IMR-90 (cell line): ENCODE measurements at regions not wholly inside any gene's neighbourhood (a gene's known extent, or its start where the extent isn't known, plus 50 kb on each side); places are given as distances from the start of the nearest gene placed in this dataset.

Source experiments
- ATAC-seq: fragments of 200-7000 bp; cut with Tn5 transposase; 2 replicates; pipeline ENCODE4 v1.9.1; 2020; ENCODE audit warnings: low read depth, mild to moderate bottlenecking, moderate library complexity
- BruUV-seq: library from RNA; stranded (reverse); fragments of 400-500 nt; replicated peaks from 2 replicates; lab custom pipeline; 2021; lab: Mats Ljungman, UMichigan
- CTCF ChIA-PET: fragments of 300-600 bp; formaldehyde crosslinking; extraction: SDS; loops from one replicate; lab custom pipeline; 2021; ENCODE audit warnings: antibody characterized with exemption; lab: Yijun Ruan, JAX
- POLR2A ChIA-PET: fragments of 300-600 bp; sonication (Branson Sonifier 250); formaldehyde crosslinking; loops from one replicate; lab custom pipeline; 2022; ENCODE audit warnings: antibody characterized with exemption; ENCODE audit not compliant: unreplicated experiment; lab: Charles Lee
- DNase-seq: peaks from one replicate; pipeline ENCODE4 v3.0.0; 2013
- H2AFZ ChIP-seq: replicated peaks from 2 replicates; pipeline ENCODE3; 2013; ENCODE audit warnings: low read length, mild to moderate bottlenecking; ENCODE audit not compliant: poor library complexity
- H2AK5ac ChIP-seq: 2 replicates; pipeline ENCODE4 v1.6.1; 2013; ENCODE audit warnings: low read depth, low read length, inconsistent platforms
- H2AK9ac ChIP-seq: replicated peaks from 2 replicates; pipeline ENCODE3; 2013; ENCODE audit warnings: mild to moderate bottlenecking, low read depth, low read length, moderate library complexity; ENCODE audit not compliant: poor library complexity
- H2BK120ac ChIP-seq: 2 replicates; pipeline ENCODE4 v1.6.1; 2013; ENCODE audit warnings: low read depth, low read length, inconsistent platforms
- H2BK15ac ChIP-seq: 3 replicates; pipeline ENCODE4 v1.6.1; 2013; ENCODE audit warnings: low read depth, low read length, inconsistent platforms
- H2BK20ac ChIP-seq: 2 replicates; pipeline ENCODE4 v1.6.1; 2013; ENCODE audit warnings: low read depth, mild to moderate bottlenecking, inconsistent platforms, low read length, moderate library complexity
- H2BK5ac ChIP-seq: 2 replicates; pipeline ENCODE4 v1.6.1; 2013; ENCODE audit warnings: mild to moderate bottlenecking, low read depth, low read length, inconsistent platforms; ENCODE audit not compliant: poor library complexity, severe bottlenecking
- H3K14ac ChIP-seq: replicated peaks from 2 replicates; pipeline ENCODE4 v1.6.1; 2013; ENCODE audit warnings: low read depth, low read length, inconsistent platforms
- H3K18ac ChIP-seq: 2 replicates; pipeline ENCODE4 v1.6.1; 2013; ENCODE audit warnings: low read depth, low read length, control low read depth
- H3K23ac ChIP-seq: 2 replicates; pipeline ENCODE4 v1.6.1; 2013; ENCODE audit warnings: low read depth, low read length, inconsistent platforms
- H3K27ac ChIP-seq: 2 replicates; pipeline ENCODE4 v1.5.1; 2013; ENCODE audit warnings: mild to moderate bottlenecking, control low read depth, low read length; ENCODE audit not compliant: insufficient read depth
- H3K27me3 ChIP-seq: 2 replicates; pipeline ENCODE4 v1.6.1; 2013; ENCODE audit warnings: low read length; ENCODE audit not compliant: control insufficient read depth, insufficient read depth
- H3K36me3 ChIP-seq: 2 replicates; pipeline ENCODE4 v1.6.1; 2013; ENCODE audit warnings: low read length, mixed read lengths; ENCODE audit not compliant: control insufficient read depth, insufficient read depth
- H3K4ac ChIP-seq: 2 replicates; pipeline ENCODE4 v1.6.1; 2013; ENCODE audit warnings: low read depth, low read length, inconsistent platforms
- H3K4me1 ChIP-seq: 2 replicates; pipeline ENCODE4 v1.6.1; 2013; ENCODE audit warnings: low read length, mixed read lengths; ENCODE audit not compliant: control insufficient read depth, insufficient read depth
- H3K4me2 ChIP-seq: 2 replicates; pipeline ENCODE4 v1.6.1; 2013; ENCODE audit warnings: low read depth, mild to moderate bottlenecking, control low read depth, low read length, moderate library complexity
- H3K4me3 ChIP-seq: 2 replicates; pipeline ENCODE4 v1.5.1; 2013; ENCODE audit warnings: low read depth, mild to moderate bottlenecking, control low read depth, low read length, moderate library complexity; ENCODE audit not compliant: insufficient read depth
- H3K56ac ChIP-seq: 2 replicates; pipeline ENCODE4 v1.6.1; 2013; ENCODE audit warnings: low read length, inconsistent platforms; ENCODE audit not compliant: insufficient read depth; ENCODE audit errors: extremely low read depth
- H3K79me1 ChIP-seq, 2 experiments: 2 replicates each; pipeline ENCODE4 v1.6.1; 2013; ENCODE audit warnings: low read length in 2 of 2, inconsistent platforms in 1 of 2, low read depth in 1 of 2
- H3K9ac ChIP-seq: 2 replicates; pipeline ENCODE4 v1.6.1; 2013; ENCODE audit warnings: low read depth, low read length, control low read depth
- H3K9me1 ChIP-seq: 2 replicates; pipeline ENCODE4 v1.6.1; 2013; ENCODE audit warnings: low read length, inconsistent platforms; ENCODE audit not compliant: insufficient read depth
- H3K9me3 ChIP-seq: 2 replicates; pipeline ENCODE4 v1.6.1; 2013; ENCODE audit warnings: low read length; ENCODE audit not compliant: control insufficient read depth, insufficient read depth
- H4K20me1 ChIP-seq: 2 replicates; pipeline ENCODE4 v1.6.1; 2013; ENCODE audit warnings: low read length, inconsistent platforms; ENCODE audit not compliant: insufficient read depth
- H4K5ac ChIP-seq: 2 replicates; pipeline ENCODE4 v1.6.1; 2013; ENCODE audit warnings: mild to moderate bottlenecking, low read depth, low read length, control low read depth
- H4K8ac ChIP-seq, 2 experiments: 2 replicates each; pipeline ENCODE4 v1.6.1; 2013; ENCODE audit warnings: low read depth in 2 of 2, low read length in 2 of 2, control low read depth in 1 of 2, inconsistent platforms in 1 of 2
- H4K91ac ChIP-seq: 2 replicates; pipeline ENCODE4 v1.6.1; 2013; ENCODE audit warnings: low read depth, low read length, inconsistent platforms; ENCODE audit not compliant: insufficient read depth
- BHLHE40 ChIP-seq: fragments of 150-350 bp; IDR thresholded peaks from 2 replicates; pipeline ENCODE4 v1.6.1; 2016; ENCODE audit warnings: mild to moderate bottlenecking, low read depth, low read length
- CEBPB ChIP-seq: IDR thresholded peaks from 2 replicates; pipeline ENCODE4 v1.6.1; 2012; ENCODE audit warnings: low read depth, low read length, improper control_type of control experiment
- CHD1 ChIP-seq: IDR thresholded peaks from 2 replicates; pipeline ENCODE4 v1.6.1; 2012; ENCODE audit warnings: low read depth, low read length, improper control_type of control experiment
- CTCF ChIP-seq: conservative IDR thresholded peaks from 2 replicates; pipeline ENCODE4 v1.5.1; 2012; ENCODE audit warnings: mild to moderate bottlenecking, low read depth, low read length, improper control_type of control experiment
- ELK1 ChIP-seq: fragments of 150-350 bp; IDR thresholded peaks from 2 replicates; pipeline ENCODE4 v1.6.1; 2016; ENCODE audit warnings: low read depth, mild to moderate bottlenecking, low read length, moderate library complexity, borderline replicate concordance
- FOS ChIP-seq: fragments of 150-350 bp; IDR thresholded peaks from 2 replicates; pipeline ENCODE4 v1.6.1; 2016; ENCODE audit warnings: low read depth, low read length
- MAFK ChIP-seq: IDR thresholded peaks from 2 replicates; pipeline ENCODE4 v1.6.1; 2012; ENCODE audit warnings: low read depth, low read length, improper control_type of control experiment
- MAZ ChIP-seq: IDR thresholded peaks from 2 replicates; pipeline ENCODE4 v1.6.1; 2012; ENCODE audit warnings: low read depth, mild to moderate bottlenecking, low read length, improper control_type of control experiment, moderate library complexity, borderline replicate concordance
- MXI1 ChIP-seq: IDR thresholded peaks from 2 replicates; pipeline ENCODE4 v1.6.1; 2012; ENCODE audit warnings: low read depth, mild to moderate bottlenecking, low read length, moderate library complexity, borderline replicate concordance
- NFE2L2 ChIP-seq: fragments of 150-350 bp; IDR thresholded peaks from 2 replicates; pipeline ENCODE4 v1.6.1; 2016; ENCODE audit warnings: low read depth, mild to moderate bottlenecking, low read length
- POLR2A ChIP-seq: IDR thresholded peaks from 2 replicates; pipeline ENCODE4 v1.6.1; 2012; ENCODE audit warnings: mild to moderate bottlenecking, low read depth, low read length
- RAD21 ChIP-seq: IDR thresholded peaks from 2 replicates; pipeline ENCODE4 v1.6.1; 2012; ENCODE audit warnings: low read length, improper control_type of control experiment
- RCOR1 ChIP-seq: IDR thresholded peaks from 2 replicates; pipeline ENCODE4 v1.6.1; 2012; ENCODE audit warnings: mild to moderate bottlenecking, low read length, improper control_type of control experiment; ENCODE audit not compliant: insufficient replicate concordance
- RFX5 ChIP-seq: IDR thresholded peaks from 2 replicates; pipeline ENCODE4 v1.8.0; 2012; ENCODE audit warnings: low read depth, mild to moderate bottlenecking, low read length, moderate library complexity
- SMC3 ChIP-seq: fragments of 150-350 bp; IDR thresholded peaks from 2 replicates; pipeline ENCODE4 v1.6.1; 2016; ENCODE audit warnings: low read depth, mild to moderate bottlenecking, antibody characterized with exemption, low read length, moderate library complexity
- USF2 ChIP-seq: fragments of 150-350 bp; IDR thresholded peaks from 2 replicates; pipeline ENCODE4 v1.6.1; 2017; ENCODE audit warnings: mild to moderate bottlenecking, antibody characterized with exemption, low read length, low read depth
- dilution Hi-C: fragments of 300-500 bp; cut with HindIII; formaldehyde crosslinking; loops from one replicate; pipeline ENCODE4 v1.14.3; 2018; ENCODE audit warnings: low sequenced_read_pairs; ENCODE audit not compliant: unreplicated experiment
- in situ Hi-C: fragments of 300-500 bp; cut with MboI; formaldehyde crosslinking; loops from 3 replicates; pipeline ENCODE4 v1.14.3; 2019; ENCODE audit warnings: low sequenced_read_pairs, inconsistent platforms, mixed read lengths
- intact Hi-C: fragments of 100-400 bp; cut with micrococcal nuclease; formaldehyde crosslinking; loops from 2 replicates; pipeline ENCODE4 v1.10.0; 2022

- H3K79me1 ChIP-seq = no peaks in the 10 kb centered on the region
- no peaks in the 10 kb centered on the region for H3K27me3 ChIP-seq
- no TSS peak for BruUV-seq
- H3K4me2 ChIP-seq = no peak overlapping the region
- ATAC-seq (no peak), DNase-seq (no peak)
- H2AK9ac ChIP-seq = no peak overlapping the region
- H2BK120ac ChIP-seq = no peak overlapping the region
- intact Hi-C loops (no loop called here), in situ Hi-C loops (no loop called here), dilution Hi-C loops (no loop called here)
- ChIA-PET CTCF (no interaction called here), POLR2A (no interaction called here)
- H4K20me1 ChIP-seq = no peaks in the 10 kb centered on the region
- H3K14ac ChIP-seq = no peak overlapping the region
- no peaks in the 10 kb centered on the region for H3K4me1 ChIP-seq
- TF ChIP-seq MAFK (no peak), MAZ (no peak), BHLHE40 (no peak), MXI1 (no peak), CHD1 (no peak), RCOR1 (no peak), RFX5 (no peak), POLR2A (no peak), FOS (no peak), CTCF (no peak), CEBPB (no peak), ELK1 (no peak), USF2 (no peak), NFE2L2 (no peak), SMC3 (no peak), RAD21 (no peak)
- H2BK20ac ChIP-seq = no peak overlapping the region
- H4K5ac ChIP-seq = no peak overlapping the region
- no peak overlapping the region for H3K27ac ChIP-seq
- H3K9me3 ChIP-seq = peaks cover 2% of the 10 kb centered on the region; the same call in 1 of the 2 replicates
- H3K4me3 ChIP-seq = no peak overlapping the region
- H2BK5ac ChIP-seq = no peak overlapping the region
- H3K4ac ChIP-seq = no peak overlapping the region
- no peak overlapping the region for H4K8ac ChIP-seq
- no peaks in the 10 kb centered on the region for H3K36me3 ChIP-seq
- H3K9ac ChIP-seq = no peak overlapping the region
- H2AFZ ChIP-seq = no peak overlapping the region
- H2BK15ac ChIP-seq = no peak overlapping the region
- H3K9me1 ChIP-seq = no peaks in the 10 kb centered on the region
- no peak overlapping the region for H2AK5ac ChIP-seq
- no peak overlapping the region for H3K18ac ChIP-seq
- no peak overlapping the region for H3K56ac ChIP-seq
- H3K23ac ChIP-seq = no peak overlapping the region
- H4K91ac ChIP-seq = no peak overlapping the region
Observed at GRCh38 chr14:46369391-46369790, 282.2 kb downstream of the RPL10L start.
